Mammary epithelial cell (primary cell): ENCODE measurements at regions not wholly inside any gene's neighbourhood (a gene's known extent, or its start where the extent isn't known, plus 50 kb on each side); places are given as distances from the start of the nearest gene placed in this dataset.

Experiments
- CTCF ChIP-seq, 2 donors: IDR thresholded peaks in 1 of 2; conservative IDR thresholded peaks in 1 of 2; 2 replicates each; pipeline ENCODE4 v1.5.1; 2011 to 2012; ENCODE audit warnings: inconsistent platforms in 2 of 2, low read length in 2 of 2, mild to moderate bottlenecking in 2 of 2, control low read depth in 1 of 2, low read depth in 1 of 2; ENCODE audit not compliant: insufficient read depth in 1 of 2; ENCODE audit errors: extremely low read depth in 1 of 2
- EZH2 ChIP-seq: IDR thresholded peaks from 2 replicates; pipeline ENCODE4 v1.6.1; 2012; ENCODE audit warnings: low read length, inconsistent platforms, borderline replicate concordance

- TF ChIP-seq CTCF (conservative IDR thresholded peaks at IDR 0.05 in 1 of 2, IDR thresholded peaks at IDR 0.05 in 1 of 2; ENCODE audit: extremely low read depth in 1 of 2, insufficient read depth in 1 of 2, low read depth in 1 of 2, low read length in 2 of 2) = no peak
- TF ChIP-seq EZH2 = no peak
Observed at GRCh38 chr1:218986816-218987215, 186.9 kb upstream of the LYPLAL1 start.
